Adipocyte (in vitro differentiated cells): ENCODE measurements at regions not wholly inside any gene's neighbourhood (a gene's known extent, or its start where the extent isn't known, plus 50 kb on each side); places are given as distances from the start of the nearest gene placed in this dataset.
"Not testable (repeated sequence)": the region's sequence is repeated elsewhere in the genome, so short reads cannot be mapped to it uniquely, and the experiment has no call there.

ENCODE experiments used
- DNase-seq: peaks from one replicate; pipeline ENCODE4 v3.0.0-alpha.2; 2015; ENCODE audit warnings: low read depth
- H3K27me3 ChIP-seq: replicated peaks from 2 replicates; pipeline ENCODE4 v1.7.0; 2013; ENCODE audit warnings: mild to moderate bottlenecking, low read length, moderate library complexity; ENCODE audit not compliant: control insufficient read depth, insufficient read depth
- H3K36me3 ChIP-seq: 2 replicates; pipeline ENCODE4 v1.7.0; 2013; ENCODE audit warnings: low read length, mild to moderate bottlenecking, moderate library complexity; ENCODE audit not compliant: control insufficient read depth, insufficient read depth, severe bottlenecking
- H3K4me1 ChIP-seq: 2 replicates; pipeline ENCODE4 v1.7.0; 2013; ENCODE audit warnings: mild to moderate bottlenecking, low read length, moderate library complexity; ENCODE audit not compliant: control insufficient read depth, insufficient read depth
- H3K4me3 ChIP-seq: 2 replicates; pipeline ENCODE4 v1.7.0; 2013; ENCODE audit warnings: mild to moderate bottlenecking, low read length, moderate library complexity
- H3K9ac ChIP-seq: 2 replicates; pipeline ENCODE4 v1.7.0; 2013; ENCODE audit warnings: mild to moderate bottlenecking, low read length, moderate library complexity
- H3K9me3 ChIP-seq: 2 replicates; pipeline ENCODE4 v1.7.0; 2013; ENCODE audit warnings: mild to moderate bottlenecking, low read length, moderate library complexity; ENCODE audit not compliant: control insufficient read depth

- H3K4me3 ChIP-seq: no peak overlapping the region
- H3K9me3 ChIP-seq: no peaks in the 10 kb centered on the region
- no peak overlapping the region for H3K9ac ChIP-seq
- no peak for DNase-seq
- no peaks in the 10 kb centered on the region for H3K36me3 ChIP-seq
- peaks cover 9% of the 10 kb centered on the region for H3K4me1 ChIP-seq
- H3K27me3 ChIP-seq: no peaks in the 10 kb centered on the region
These were observed 120.2 kb upstream of the HCCS start for GRCh38 chrX:10990976-10991375.

- H3K4me3 ChIP-seq: no peak overlapping the region
- H3K9me3 ChIP-seq: no peaks in the 10 kb centered on the region
- no peaks in the 10 kb centered on the region for H3K27me3 ChIP-seq
- no peak overlapping the region for H3K9ac ChIP-seq
- H3K36me3 ChIP-seq: no peaks in the 10 kb centered on the region
- DNase-seq: no peak
- no peaks in the 10 kb centered on the region for H3K4me1 ChIP-seq
These were observed 119.0 kb upstream of the HCCS start for GRCh38 chrX:10992110-10992509.

- H3K9me3 ChIP-seq, H3K4me1 ChIP-seq, H3K36me3 ChIP-seq, H3K9ac ChIP-seq, H3K4me3 ChIP-seq, DNase-seq, H3K27me3 ChIP-seq: not testable (repeated sequence)
These were observed 104.1 kb upstream of the HCCS start for GRCh38 chrX:11007076-11007475.

- no peak for DNase-seq
- Histone ChIP-seq H3K27me3 (no peaks in the 10 kb centered on the region), H3K9ac (no peak overlapping the region), H3K9me3 (no peaks in the 10 kb centered on the region), H3K4me1 (no peaks in the 10 kb centered on the region), H3K36me3 (no peaks in the 10 kb centered on the region), H3K4me3 (no peak overlapping the region)
These were observed 100.7 kb upstream of the HCCS start for GRCh38 chrX:11010476-11010875.

GRCh38 chrX:11016728-11017127 lies 94.4 kb upstream of the HCCS start:
- DNase-seq: no peak
- Histone ChIP-seq H3K4me3 (no peak overlapping the region), H3K27me3 (no peaks in the 10 kb centered on the region), H3K36me3 (no peaks in the 10 kb centered on the region), H3K4me1 (no peaks in the 10 kb centered on the region), H3K9me3 (no peaks in the 10 kb centered on the region), H3K9ac (no peak overlapping the region)

- H3K27me3 ChIP-seq, H3K36me3 ChIP-seq, DNase-seq, H3K4me1 ChIP-seq, H3K4me3 ChIP-seq, H3K9me3 ChIP-seq, H3K9ac ChIP-seq: not testable (repeated sequence)
These were observed 88.5 kb upstream of the HCCS start for GRCh38 chrX:11022588-11022987.

- Histone ChIP-seq H3K36me3 (no peaks in the 10 kb centered on the region), H3K9ac (no peak overlapping the region)
These were observed 71.2 kb upstream of the HCCS start for GRCh38 chrX:11039926-11040325.

GRCh38 chrX:11040405-11040804 lies 70.7 kb upstream of the HCCS start:
- Histone ChIP-seq H3K27me3 (no peaks in the 10 kb centered on the region), H3K9me3 (peaks cover 10% of the 10 kb centered on the region), H3K36me3 (no peaks in the 10 kb centered on the region), H3K4me1 (no peaks in the 10 kb centered on the region), H3K9ac (no peak overlapping the region), H3K4me3 (no peak overlapping the region)
- no peak for DNase-seq

More at GRCh38 chrX:11039926-11040325, 71.2 kb upstream of the HCCS start:
- Histone ChIP-seq H3K9me3 (peaks cover 5% of the 10 kb centered on the region), H3K4me1 (no peaks in the 10 kb centered on the region), H3K4me3 (no peak overlapping the region), H3K27me3 (no peaks in the 10 kb centered on the region)
- no peak for DNase-seq

- H3K4me1 ChIP-seq: no peaks in the 10 kb centered on the region
- no peak overlapping the region for H3K4me3 ChIP-seq
- H3K36me3 ChIP-seq: no peaks in the 10 kb centered on the region
- no peak overlapping the region for H3K9ac ChIP-seq
- no peaks in the 10 kb centered on the region for H3K27me3 ChIP-seq
- no peak for DNase-seq
- peaks cover 11% of the 10 kb centered on the region for H3K9me3 ChIP-seq
These were observed 70.1 kb upstream of the HCCS start for GRCh38 chrX:11040996-11041395.

GRCh38 chrX:11050013-11050412 lies 61.1 kb upstream of the HCCS start:
- H3K9ac ChIP-seq: no peak overlapping the region

GRCh38 chrX:11053351-11053750 lies 57.8 kb upstream of the HCCS start:
- DNase-seq: peak; percentile 43
- H3K9ac ChIP-seq: no peak overlapping the region
- no peak overlapping the region for H3K4me3 ChIP-seq
- H3K27me3 ChIP-seq: no peaks in the 10 kb centered on the region
- H3K36me3 ChIP-seq: no peaks in the 10 kb centered on the region
- H3K4me1 ChIP-seq: no peaks in the 10 kb centered on the region
- H3K9me3 ChIP-seq: no peaks in the 10 kb centered on the region

More at GRCh38 chrX:11050013-11050412, 61.1 kb upstream of the HCCS start:
- Histone ChIP-seq H3K4me3 (no peak overlapping the region), H3K4me1 (no peaks in the 10 kb centered on the region), H3K9me3 (peaks cover 5% of the 10 kb centered on the region), H3K27me3 (no peaks in the 10 kb centered on the region), H3K36me3 (no peaks in the 10 kb centered on the region)
- DNase-seq: no peak

GRCh38 chrX:11056322-11057176 lies 54.6 kb upstream of the HCCS start:
- DNase-seq: no peak

More at GRCh38 chrX:11056322-11057176, 54.6 kb upstream of the HCCS start:
- H3K27me3 ChIP-seq: no peaks in the 10 kb centered on the region
- H3K9ac ChIP-seq: no peak overlapping the region
- no peak overlapping the region for H3K4me3 ChIP-seq
- H3K9me3 ChIP-seq: no peaks in the 10 kb centered on the region
- no peaks in the 10 kb centered on the region for H3K4me1 ChIP-seq
- H3K36me3 ChIP-seq: no peaks in the 10 kb centered on the region
